ENCODE measurements at regions not wholly inside any gene's neighbourhood (a gene's known extent, or its start where the extent isn't known, plus 50 kb on each side); places are given as distances from the start of the nearest gene placed in this dataset.

- TF ChIP-seq POLR2A (IDR thresholded peaks at IDR 0.05; ENCODE audit: low read length) (no peak), GATA1 (IDR thresholded peaks at IDR 0.05; ENCODE audit: low read depth, low read length) (no peak)
Measured at GRCh38 chr7:155371884-155372781, 74.5 kb downstream of the INSIG1 start.

All from erythroblast (primary cell).